HG02798 (cell line): ENCODE measurements at regions not wholly inside any gene's neighbourhood (a gene's known extent, or its start where the extent isn't known, plus 50 kb on each side); places are given as distances from the start of the nearest gene placed in this dataset.

Experiments used
- ATAC-seq: cut with Tn5 transposase; IDR thresholded peaks from one replicate; pipeline ENCODE4 v1.9.1; 2021; ENCODE audit warnings: mild to moderate bottlenecking; ENCODE audit not compliant: unreplicated experiment, poor library complexity

DNA sequence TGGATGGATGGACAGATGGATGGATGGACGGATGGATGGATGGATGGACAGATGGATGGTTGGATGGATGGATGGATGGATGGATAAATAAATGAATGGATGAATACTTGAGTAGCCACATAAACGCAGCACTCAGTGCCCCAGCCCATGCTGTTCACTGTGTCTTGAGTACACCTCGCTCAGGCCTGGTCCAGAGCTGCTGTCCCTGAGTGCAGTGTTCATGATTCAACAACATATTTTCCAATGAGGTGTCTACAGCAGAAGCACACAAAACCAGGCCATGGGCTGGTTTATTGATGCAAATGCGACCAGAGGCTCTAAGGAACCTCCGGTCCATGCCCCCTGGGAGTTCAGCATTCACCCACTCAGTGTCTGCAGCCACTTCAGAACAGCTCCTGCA, 584.3 kb downstream of the BRD1 start:
- ATAC-seq = no peak

- ATAC-seq = no peak
These were observed 585.2 kb downstream of the BRD1 start for GRCh38 chr22:49242480-49242879.

DNA sequence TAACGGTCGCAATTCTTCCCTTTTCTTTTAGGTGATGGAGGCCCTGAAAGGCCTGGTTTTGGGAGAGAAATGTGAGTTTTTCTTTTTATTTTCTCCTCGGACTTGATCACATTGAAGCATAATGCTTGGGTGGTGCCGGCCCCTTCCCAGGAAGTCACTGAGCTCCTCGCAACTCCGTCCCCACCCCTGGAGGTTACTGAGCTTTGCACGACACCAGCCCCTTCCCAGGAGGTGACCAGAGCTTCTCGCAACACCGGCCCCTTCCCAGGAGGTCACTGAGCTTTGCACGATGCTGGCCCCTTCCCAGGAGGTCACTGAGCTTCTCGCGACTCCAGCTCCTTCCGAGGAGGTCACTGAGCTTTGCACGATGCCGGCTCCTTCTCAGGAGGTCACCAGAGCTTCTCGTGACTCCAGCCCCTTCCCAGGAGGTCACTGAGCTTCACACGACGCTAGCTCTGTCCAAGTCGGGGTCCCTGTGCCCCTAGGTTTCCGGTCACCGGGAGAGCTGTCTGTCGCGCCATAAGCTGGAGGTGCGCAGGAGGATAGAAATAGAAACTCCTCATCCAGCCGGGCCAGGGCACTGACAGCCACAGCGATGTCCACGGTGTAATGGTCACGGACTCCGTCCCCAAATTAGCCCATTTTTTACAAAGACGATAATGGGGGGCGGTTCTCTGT, 586.4 kb downstream of the BRD1 start:
- no peak for ATAC-seq

GRCh38 chr22:49240472-49240871, 587.2 kb downstream of the BRD1 start:
- ATAC-seq = no peak

GRCh38 chr22:49240016-49240380, 587.7 kb downstream of the BRD1 start:
- ATAC-seq = no peak

DNA sequence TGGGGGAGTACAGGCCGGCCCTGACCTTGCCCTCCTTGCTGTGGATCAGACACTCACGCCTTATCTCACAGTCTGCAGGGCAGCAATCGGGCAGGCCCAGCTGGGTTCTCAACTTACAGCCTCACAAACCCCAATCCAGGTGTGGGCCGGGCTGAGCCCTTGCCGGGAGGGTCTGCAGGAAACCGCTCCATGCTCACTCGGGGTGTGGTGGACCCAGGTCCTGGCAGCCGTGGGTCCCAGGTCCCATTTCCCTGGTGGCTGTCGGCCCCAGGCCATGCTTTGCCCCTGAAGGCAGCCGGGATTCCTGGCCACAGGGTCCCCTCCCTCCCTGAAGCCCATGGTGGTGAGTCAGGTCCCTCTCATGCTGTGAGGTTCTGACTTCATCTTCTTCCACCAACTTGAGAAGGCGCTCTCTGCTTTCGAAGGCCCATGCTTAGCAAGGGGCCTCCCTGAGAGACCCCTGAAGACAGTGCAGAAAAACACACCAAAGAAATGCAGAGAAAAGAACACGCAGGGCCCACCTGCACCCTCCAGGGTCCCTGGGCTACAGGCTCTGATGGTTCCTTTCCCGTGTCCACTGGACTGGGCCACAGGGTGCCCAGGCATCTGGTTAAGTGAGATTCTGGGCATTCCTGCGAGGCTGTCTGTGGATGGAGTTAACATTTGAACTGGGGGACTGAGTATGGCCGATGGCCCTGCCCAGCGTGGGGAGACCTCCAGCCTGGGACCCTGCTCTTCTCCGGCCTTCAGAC, 588.2 kb downstream of the BRD1 start:
- no peak for ATAC-seq

GRCh38 chr22:49238181-49239141, 589.2 kb downstream of the BRD1 start:
- ATAC-seq = no peak

- no peak for ATAC-seq
These were observed 590.0 kb downstream of the BRD1 start for GRCh38 chr22:49237703-49238102.

DNA sequence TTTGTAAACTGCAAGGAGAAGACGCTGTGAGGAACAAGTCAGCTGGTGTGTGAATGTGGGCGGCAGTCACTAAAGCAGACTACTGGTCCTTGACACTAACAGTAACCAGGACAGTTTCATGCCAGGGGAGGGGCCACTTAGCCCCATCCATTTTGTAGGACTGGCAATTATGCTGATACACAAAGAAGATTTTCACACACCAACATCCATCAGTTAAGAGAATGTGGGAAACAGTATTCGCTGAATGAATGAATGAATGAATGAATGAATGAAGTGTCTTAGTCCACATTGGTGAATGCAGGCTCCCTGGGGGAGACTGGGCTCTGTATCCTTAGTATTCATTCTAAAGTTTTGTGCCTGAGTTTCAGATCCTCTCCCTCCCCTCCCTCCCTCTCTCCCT, 590.4 kb downstream of the BRD1 start:
- no peak for ATAC-seq

DNA sequence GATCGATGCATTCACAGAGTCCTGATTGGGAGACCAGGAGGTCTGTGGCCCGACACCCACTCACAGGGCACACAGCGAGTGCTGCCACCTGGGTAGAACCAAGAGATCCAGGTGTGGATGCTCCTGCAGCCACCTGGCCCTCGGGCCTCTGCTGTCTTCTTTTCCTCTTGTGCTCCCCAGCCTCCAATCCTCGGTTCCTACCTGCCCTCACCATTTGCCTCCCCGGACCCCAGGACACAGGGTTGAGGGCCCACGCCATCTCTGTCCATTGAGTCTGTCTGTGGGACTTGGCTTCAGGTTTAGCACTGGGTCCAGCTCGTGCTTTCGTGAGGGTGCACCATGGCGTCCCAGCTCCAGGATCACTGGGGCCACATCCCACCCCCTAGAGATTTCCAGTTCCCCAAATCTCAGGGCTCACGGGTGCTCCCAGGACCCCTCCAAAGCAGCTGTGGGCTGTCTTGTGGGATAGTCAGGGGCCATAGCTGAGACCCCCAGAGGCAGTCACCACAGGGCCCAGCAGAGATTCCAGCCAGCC, 591.1 kb downstream of the BRD1 start:
- ATAC-seq = no peak

GRCh38 chr22:49235463-49236300, 592.0 kb downstream of the BRD1 start:
- no peak for ATAC-seq

- no peak for ATAC-seq
These were observed 593.2 kb downstream of the BRD1 start for GRCh38 chr22:49234459-49234858.

- no peak for ATAC-seq
These were observed 594.1 kb downstream of the BRD1 start for GRCh38 chr22:49233507-49234100.

- ATAC-seq = no peak
These were observed 595.2 kb downstream of the BRD1 start for GRCh38 chr22:49232319-49233067.

- no peak for ATAC-seq
These were observed 597.5 kb downstream of the BRD1 start for GRCh38 chr22:49230194-49230577.

- no peak for ATAC-seq
These were observed 598.0 kb downstream of the BRD1 start for GRCh38 chr22:49229483-49230193.

DNA sequence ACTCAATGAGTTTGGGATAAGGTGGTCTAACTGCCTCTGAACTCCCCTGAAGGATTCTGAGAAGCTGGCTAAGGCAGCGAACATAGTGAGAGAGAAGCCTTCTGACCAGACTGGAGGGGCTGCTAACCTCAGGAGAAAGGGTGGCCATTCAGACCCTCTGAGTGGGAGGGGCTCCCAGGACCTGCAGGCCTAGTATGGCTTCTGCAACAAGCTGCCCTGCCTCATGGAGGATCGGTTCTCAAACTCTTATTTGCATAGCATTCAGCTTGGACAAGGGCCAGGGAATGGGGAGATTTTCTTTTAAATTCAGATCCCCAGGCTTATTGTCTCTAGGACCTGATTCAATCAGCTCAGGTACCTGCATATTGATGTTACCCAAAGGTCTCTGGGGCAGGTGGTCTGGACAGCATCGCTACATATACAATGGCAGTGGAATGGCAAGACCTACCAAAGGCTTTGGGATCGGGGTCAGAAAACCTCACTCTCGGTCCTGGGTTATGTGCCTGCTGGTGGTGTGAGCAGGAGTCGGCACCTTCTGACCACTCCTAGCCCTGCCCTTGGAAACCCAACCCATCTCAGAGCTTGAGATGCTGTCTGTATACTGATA, 599.1 kb downstream of the BRD1 start:
- no peak for ATAC-seq

GRCh38 chr22:49227670-49228069, 600.0 kb downstream of the BRD1 start:
- no peak for ATAC-seq
